ENCODE measurements at regions not wholly inside any gene's neighbourhood (a gene's known extent, or its start where the extent isn't known, plus 50 kb on each side); places are given as distances from the start of the nearest gene placed in this dataset.
"Not testable (repeated sequence)": the region's sequence is repeated elsewhere in the genome, so short reads cannot be mapped to it uniquely, and the experiment has no call there.

GRCh38 chr3:3464131-3464530 is 284.6 kb upstream of the CRBN start:
- TF ChIP-seq GATA1 (IDR thresholded peaks at IDR 0.05; ENCODE audit: low read depth, low read length) (no peak), POLR2A (IDR thresholded peaks at IDR 0.05; ENCODE audit: low read length) (no peak)
- DNase-seq = no peak

GRCh38 chr3:3461317-3461716 is 281.8 kb upstream of the CRBN start:
- no peak for DNase-seq
- no peak for TF ChIP-seq GATA1 (IDR thresholded peaks at IDR 0.05; ENCODE audit: low read depth, low read length)
- no peak for TF ChIP-seq POLR2A (IDR thresholded peaks at IDR 0.05; ENCODE audit: low read length)

GRCh38 chr3:3448468-3448867 is 269.0 kb upstream of the CRBN start:
- DNase-seq = no peak
- TF ChIP-seq GATA1 (IDR thresholded peaks at IDR 0.05; ENCODE audit: low read depth, low read length) (no peak), POLR2A (IDR thresholded peaks at IDR 0.05; ENCODE audit: low read length) (no peak)

- no peak for TF ChIP-seq POLR2A (IDR thresholded peaks at IDR 0.05; ENCODE audit: low read length)
- no peak for TF ChIP-seq GATA1 (IDR thresholded peaks at IDR 0.05; ENCODE audit: low read depth, low read length)
- no peak for DNase-seq
These were observed 268.1 kb upstream of the CRBN start for GRCh38 chr3:3447641-3448040.

- TF ChIP-seq POLR2A (IDR thresholded peaks at IDR 0.05; ENCODE audit: low read length) (no peak), GATA1 (IDR thresholded peaks at IDR 0.05; ENCODE audit: low read depth, low read length) (no peak)
These were observed 266.8 kb upstream of the CRBN start for GRCh38 chr3:3446251-3446650.

GRCh38 chr3:3443482-3443881 is 264.0 kb upstream of the CRBN start:
- TF ChIP-seq POLR2A (IDR thresholded peaks at IDR 0.05; ENCODE audit: low read length) (no peak), GATA1 (IDR thresholded peaks at IDR 0.05; ENCODE audit: low read depth, low read length) (no peak)
- DNase-seq = no peak

More at GRCh38 chr3:3446251-3446650, 266.8 kb upstream of the CRBN start:
- no peak for DNase-seq

GRCh38 chr3:3433711-3434110 is 254.2 kb upstream of the CRBN start:
- TF ChIP-seq GATA1 (IDR thresholded peaks at IDR 0.05; ENCODE audit: low read depth, low read length) (no peak), POLR2A (IDR thresholded peaks at IDR 0.05; ENCODE audit: low read length) (no peak)
- no peak for DNase-seq

GRCh38 chr3:3429841-3430240 is 250.3 kb upstream of the CRBN start:
- TF ChIP-seq POLR2A (IDR thresholded peaks at IDR 0.05; ENCODE audit: low read length) (no peak), GATA1 (IDR thresholded peaks at IDR 0.05; ENCODE audit: low read depth, low read length) (no peak)
- DNase-seq = no peak

GRCh38 chr3:3407707-3408106 is 228.2 kb upstream of the CRBN start:
- DNase-seq = not testable (repeated sequence)

GRCh38 chr3:3405131-3405530 is 225.6 kb upstream of the CRBN start:
- no peak for TF ChIP-seq GATA1 (IDR thresholded peaks at IDR 0.05; ENCODE audit: low read depth, low read length)
- no peak for TF ChIP-seq POLR2A (IDR thresholded peaks at IDR 0.05; ENCODE audit: low read length)
- no peak for DNase-seq

GRCh38 chr3:3403700-3404099 is 224.2 kb upstream of the CRBN start:
- DNase-seq = no peak
- TF ChIP-seq GATA1 (IDR thresholded peaks at IDR 0.05; ENCODE audit: low read depth, low read length) (no peak), POLR2A (IDR thresholded peaks at IDR 0.05; ENCODE audit: low read length) (no peak)

GRCh38 chr3:3392946-3393345 is 213.5 kb upstream of the CRBN start:
- TF ChIP-seq GATA1 (IDR thresholded peaks at IDR 0.05; ENCODE audit: low read depth, low read length) = no peak
- TF ChIP-seq POLR2A (IDR thresholded peaks at IDR 0.05; ENCODE audit: low read length) = no peak
- DNase-seq = no peak

GRCh38 chr3:3383461-3383860 is 204.0 kb upstream of the CRBN start:
- TF ChIP-seq POLR2A (IDR thresholded peaks at IDR 0.05; ENCODE audit: low read length) (no peak), GATA1 (IDR thresholded peaks at IDR 0.05; ENCODE audit: low read depth, low read length) (no peak)
- no peak for DNase-seq

- TF ChIP-seq POLR2A (IDR thresholded peaks at IDR 0.05; ENCODE audit: low read length) = no peak
- no peak for TF ChIP-seq GATA1 (IDR thresholded peaks at IDR 0.05; ENCODE audit: low read depth, low read length)
- no peak for DNase-seq
These were observed 192.8 kb upstream of the CRBN start for GRCh38 chr3:3372210-3372777.

GRCh38 chr3:3368306-3368705 is 188.8 kb upstream of the CRBN start:
- no peak for DNase-seq
- TF ChIP-seq POLR2A (IDR thresholded peaks at IDR 0.05; ENCODE audit: low read length) = no peak
- no peak for TF ChIP-seq GATA1 (IDR thresholded peaks at IDR 0.05; ENCODE audit: low read depth, low read length)

GRCh38 chr3:3366386-3366785 is 186.9 kb upstream of the CRBN start:
- DNase-seq = no peak
- no peak for TF ChIP-seq GATA1 (IDR thresholded peaks at IDR 0.05; ENCODE audit: low read depth, low read length)
